Neural progenitor cell (in vitro differentiated cells): ENCODE measurements at regions not wholly inside any gene's neighbourhood (a gene's known extent, or its start where the extent isn't known, plus 50 kb on each side); places are given as distances from the start of the nearest gene placed in this dataset.
"Not testable (repeated sequence)": the region's sequence is repeated elsewhere in the genome, so short reads cannot be mapped to it uniquely, and the experiment has no call there.

ENCODE experiments used
- DNase-seq: peaks from one replicate; pipeline ENCODE4 v3.0.0-alpha.2; 2016; ENCODE audit warnings: low spot score
- H2AFZ ChIP-seq: fragments of 200-600 bp; sonication (generic); replicated peaks from 2 replicates; pipeline ENCODE4 v1.6.1; 2016; ENCODE audit warnings: antibody characterized with exemption
- H3F3A ChIP-seq: fragments of 200-600 bp; sonication (generic); 2 replicates; pipeline ENCODE4 v1.6.1; 2016; ENCODE audit warnings: antibody characterized with exemption, low read depth
- H3K27ac ChIP-seq: fragments of 200-600 bp; sonication (generic); 2 replicates; pipeline ENCODE4 v1.5.1; 2016; ENCODE audit warnings: mild to moderate bottlenecking
- H3K27me3 ChIP-seq: fragments of 200-600 bp; sonication (generic); 2 replicates; pipeline ENCODE4 v1.6.1; 2016; ENCODE audit warnings: mild to moderate bottlenecking, moderate library complexity
- H3K36me3 ChIP-seq: fragments of 200-600 bp; sonication (generic); 2 replicates; pipeline ENCODE4 v1.5.1; 2016
- H3K4me1 ChIP-seq: fragments of 200-600 bp; sonication (generic); 2 replicates; pipeline ENCODE4 v1.6.1; 2016; ENCODE audit warnings: mixed run types
- H3K4me2 ChIP-seq: fragments of 200-600 bp; sonication (generic); 2 replicates; pipeline ENCODE4 v1.6.1; 2016
- H3K4me3 ChIP-seq: fragments of 200-600 bp; sonication (generic); 2 replicates; pipeline ENCODE4 v1.5.1; 2016
- H3K79me2 ChIP-seq: fragments of 200-600 bp; sonication (generic); 2 replicates; pipeline ENCODE4 v1.6.1; 2016; ENCODE audit warnings: low read depth
- H3K9ac ChIP-seq: fragments of 200-600 bp; sonication (generic); 2 replicates; pipeline ENCODE4 v1.6.1; 2016
- H3K9me3 ChIP-seq: fragments of 200-600 bp; sonication (generic); 2 replicates; pipeline ENCODE4 v1.5.1; 2016; ENCODE audit warnings: low read depth
- H4K20me1 ChIP-seq: fragments of 200-600 bp; sonication (generic); 2 replicates; pipeline ENCODE4 v1.6.1; 2016; ENCODE audit warnings: low read depth
- H3K27ac Mint-ChIP-seq: 3 replicates; pipeline ENCODE4 v1.8.0; 2021; ENCODE audit warnings: mixed read lengths
- H3K27me3 Mint-ChIP-seq: 2 replicates; pipeline ENCODE4 v1.8.0; 2022; ENCODE audit warnings: low read depth, mild to moderate bottlenecking, inconsistent platforms, moderate library complexity, mixed read lengths; ENCODE audit not compliant: insufficient read depth
- H3K36me3 Mint-ChIP-seq: 3 replicates; pipeline ENCODE4 v1.8.0; 2021; ENCODE audit warnings: mixed read lengths
- H3K4me1 Mint-ChIP-seq: 3 replicates; pipeline ENCODE4 v1.8.0; 2021; ENCODE audit warnings: mixed read lengths
- H3K4me3 Mint-ChIP-seq: 3 replicates; pipeline ENCODE4 v1.8.0; 2021; ENCODE audit warnings: mild to moderate bottlenecking, moderate library complexity, mixed read lengths
- H3K9me3 Mint-ChIP-seq: 3 replicates; pipeline ENCODE4 v1.8.0; 2020; ENCODE audit warnings: mixed read lengths
- CTCF ChIP-seq: fragments of 200-600 bp; sonication (generic); IDR thresholded peaks from 2 replicates; pipeline ENCODE4 v1.5.1; 2017; ENCODE audit warnings: antibody characterized with exemption, mild to moderate bottlenecking
- EZH2 ChIP-seq: fragments of 200-600 bp; sonication (generic); IDR thresholded peaks from 2 replicates; pipeline ENCODE4 v1.6.1; 2017; ENCODE audit warnings: antibody characterized with exemption, mild to moderate bottlenecking, moderate library complexity
- EZH2phosphoT487 ChIP-seq: fragments of 200-600 bp; sonication (generic); IDR thresholded peaks from 2 replicates; pipeline ENCODE4 v1.6.1; 2017; ENCODE audit warnings: antibody characterized with exemption

- H3K27me3 ChIP-seq = no peaks in the 10 kb centered on the region
- TF ChIP-seq EZH2phosphoT487 (peak; percentile 81), EZH2 (no peak)
- Mint-ChIP-seq H3K4me1 (peaks cover 5% of the 10 kb centered on the region), H3K27ac (no peak overlapping the region), H3K4me3 (no peak overlapping the region), H3K27me3 (no peaks in the 10 kb centered on the region), H3K36me3 (no peaks in the 10 kb centered on the region), H3K9me3 (no peaks in the 10 kb centered on the region)
- no peaks in the 10 kb centered on the region for H3K36me3 ChIP-seq
- peaks cover 6% of the 10 kb centered on the region for H3K4me1 ChIP-seq
- H2AFZ ChIP-seq = no peak overlapping the region
- no peaks in the 10 kb centered on the region for H3K79me2 ChIP-seq
- no peak overlapping the region for H3K4me3 ChIP-seq
- peak; percentile 57 for DNase-seq
- H3F3A ChIP-seq = no peaks in the 10 kb centered on the region
- H3K27ac ChIP-seq = no peak overlapping the region
- no peak overlapping the region for H3K4me2 ChIP-seq
- no peaks in the 10 kb centered on the region for H4K20me1 ChIP-seq
- no peaks in the 10 kb centered on the region for H3K9me3 ChIP-seq
- no peak overlapping the region for H3K9ac ChIP-seq
Observed at GRCh38 chr5:25241981-25242380, 597.2 kb upstream of the CDH10 start.

GRCh38 chr5:25238720-25239119, 593.9 kb upstream of the CDH10 start:
- H3K9me3 ChIP-seq, H3K36me3 ChIP-seq, H3K9me3 Mint-ChIP-seq, H3K27ac Mint-ChIP-seq, H3K79me2 ChIP-seq, H4K20me1 ChIP-seq, H3K4me3 Mint-ChIP-seq, H2AFZ ChIP-seq, H3K4me3 ChIP-seq, H3K9ac ChIP-seq, H3K27ac ChIP-seq, DNase-seq, H3K27me3 Mint-ChIP-seq, H3K4me1 Mint-ChIP-seq, H3K27me3 ChIP-seq, H3K4me2 ChIP-seq, H3K4me1 ChIP-seq, H3K36me3 Mint-ChIP-seq, H3F3A ChIP-seq: not testable (repeated sequence)

DNA sequence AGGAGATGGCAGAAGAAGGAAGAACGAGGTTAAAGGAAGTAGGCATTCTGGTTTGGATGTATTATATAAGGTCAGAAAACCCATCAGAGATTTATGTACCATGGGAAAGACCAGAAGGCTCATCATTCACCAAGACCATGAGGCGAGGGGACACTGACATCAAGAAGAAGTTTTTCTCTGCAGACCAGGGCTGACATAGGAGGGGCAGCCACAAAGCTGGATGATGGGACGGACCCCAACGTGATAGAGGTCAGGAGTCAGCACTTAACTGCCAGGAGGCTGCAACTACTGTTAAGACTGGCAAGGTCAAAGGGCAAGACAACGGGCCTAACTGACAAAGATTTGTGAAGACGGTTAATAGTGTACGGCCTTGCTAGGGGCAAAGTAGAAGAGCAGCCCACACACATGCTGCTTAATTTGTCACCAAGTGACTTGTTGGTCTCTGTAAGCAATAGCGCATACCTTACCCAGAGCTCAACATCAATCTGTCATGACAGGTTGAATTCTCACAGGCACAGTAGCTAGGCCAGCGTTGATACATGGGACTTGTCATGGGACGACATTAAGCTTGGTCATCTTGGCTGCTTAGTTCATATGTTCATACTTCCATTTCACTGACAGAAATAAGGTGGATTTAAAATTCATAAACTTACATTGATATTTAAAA, 579.7 kb upstream of the CDH10 start:
- no peaks in the 10 kb centered on the region for H3K27me3 Mint-ChIP-seq
- Histone ChIP-seq H3K4me1 (no peaks in the 10 kb centered on the region), H3K79me2 (no peaks in the 10 kb centered on the region), H3K4me3 (no peak overlapping the region), H3K4me2 (no peak overlapping the region), H3K27ac (no peak overlapping the region), H4K20me1 (no peaks in the 10 kb centered on the region), H3K9ac (no peak overlapping the region), H3F3A (no peaks in the 10 kb centered on the region), H2AFZ (no peak overlapping the region), H3K36me3 (no peaks in the 10 kb centered on the region), H3K9me3 (no peaks in the 10 kb centered on the region), H3K27me3 (no peaks in the 10 kb centered on the region)
- H3K9me3 Mint-ChIP-seq = no peaks in the 10 kb centered on the region
- no peaks in the 10 kb centered on the region for H3K4me1 Mint-ChIP-seq
- H3K36me3 Mint-ChIP-seq = no peaks in the 10 kb centered on the region
- TF ChIP-seq EZH2phosphoT487 = no peak
- no peak for TF ChIP-seq CTCF
- TF ChIP-seq EZH2 = no peak
- no peak overlapping the region for H3K4me3 Mint-ChIP-seq
- no peak overlapping the region for H3K27ac Mint-ChIP-seq
- no peak for DNase-seq

GRCh38 chr5:25199902-25200301, 555.1 kb upstream of the CDH10 start:
- H3K27me3 Mint-ChIP-seq, H3K4me2 ChIP-seq, H3K9me3 ChIP-seq, H4K20me1 ChIP-seq, H2AFZ ChIP-seq, H3K27ac Mint-ChIP-seq, H3K4me3 Mint-ChIP-seq, H3F3A ChIP-seq, H3K36me3 ChIP-seq, H3K9me3 Mint-ChIP-seq, H3K4me1 Mint-ChIP-seq, H3K4me3 ChIP-seq, DNase-seq, H3K9ac ChIP-seq, H3K27me3 ChIP-seq, H3K4me1 ChIP-seq, H3K79me2 ChIP-seq, H3K27ac ChIP-seq, H3K36me3 Mint-ChIP-seq: not testable (repeated sequence)

DNA sequence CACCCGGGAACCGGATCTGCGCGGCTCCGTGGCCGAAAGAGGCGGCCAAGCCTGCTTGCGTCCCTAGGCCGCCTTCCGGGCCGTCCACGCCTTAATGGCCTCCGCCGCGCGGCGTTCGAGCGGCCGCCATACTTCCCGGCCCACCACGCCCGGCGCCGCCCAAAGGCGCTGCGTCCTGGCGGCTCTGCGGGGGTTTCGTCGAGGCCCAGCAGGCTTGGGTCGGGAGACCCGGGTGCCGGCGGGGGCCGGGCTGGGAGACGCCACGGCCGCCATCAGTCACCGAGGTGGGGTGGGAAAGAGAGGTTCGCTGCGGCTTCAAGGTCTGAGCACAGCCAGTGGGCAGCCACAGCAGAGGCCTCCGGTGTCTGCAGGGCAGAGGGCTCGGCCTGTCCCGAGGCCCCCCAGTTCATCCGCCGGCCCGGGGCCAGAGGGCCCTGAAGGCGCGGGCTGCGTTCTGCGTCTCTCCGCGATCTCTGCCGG, 545.8 kb upstream of the CDH10 start:
- no peaks in the 10 kb centered on the region for H3K27me3 Mint-ChIP-seq
- H3K27ac Mint-ChIP-seq = no peak overlapping the region
- peaks cover 2% of the 10 kb centered on the region for H3K9me3 Mint-ChIP-seq
- no peaks in the 10 kb centered on the region for H3K36me3 Mint-ChIP-seq
- H3K4me2 ChIP-seq = no peak overlapping the region
- no peaks in the 10 kb centered on the region for H3K4me1 Mint-ChIP-seq
- H3K9ac ChIP-seq = no peak overlapping the region
- DNase-seq = no peak
- H3F3A ChIP-seq = no peaks in the 10 kb centered on the region
- no peaks in the 10 kb centered on the region for H3K9me3 ChIP-seq
- H3K27ac ChIP-seq = no peak overlapping the region
- no peaks in the 10 kb centered on the region for H3K4me1 ChIP-seq
- TF ChIP-seq EZH2 (no peak), CTCF (no peak), EZH2phosphoT487 (no peak)
- no peak overlapping the region for H3K4me3 ChIP-seq
- H3K4me3 Mint-ChIP-seq = no peak overlapping the region
- H3K79me2 ChIP-seq = no peaks in the 10 kb centered on the region
- no peak overlapping the region for H2AFZ ChIP-seq
- H4K20me1 ChIP-seq = no peaks in the 10 kb centered on the region
- H3K36me3 ChIP-seq = no peaks in the 10 kb centered on the region
- H3K27me3 ChIP-seq = no peaks in the 10 kb centered on the region
